ENCODE measurements at regions not wholly inside any gene's neighbourhood (a gene's known extent, or its start where the extent isn't known, plus 50 kb on each side); places are given as distances from the start of the nearest gene placed in this dataset.

- H3K4me3 Mint-ChIP-seq: no peak overlapping the region
- no peaks in the 10 kb centered on the region for H3K36me3 Mint-ChIP-seq (ENCODE audit: low read depth)
- no peak for DNase-seq (ENCODE audit: low spot score)
Measured at GRCh38 chr1:189424746-189425331, 1052.8 kb downstream of the BRINP3 start.

More at GRCh38 chr1:189424746-189425331, 1052.8 kb downstream of the BRINP3 start:
- Histone ChIP-seq H3K4me3 (no peak overlapping the region), H2AFZ (no peak overlapping the region), H3K27me3 (ENCODE audit: insufficient read depth) (no peaks in the 10 kb centered on the region), H4K20me1 (replicated peaks; ENCODE audit: insufficient read depth) (no peaks in the 10 kb centered on the region), H3K4me1 (ENCODE audit: insufficient read depth) (no peaks in the 10 kb centered on the region), H3K9me2 (ENCODE audit: insufficient read depth) (no peaks in the 10 kb centered on the region), H3F3A (replicated peaks; ENCODE audit: low read depth) (no peaks in the 10 kb centered on the region), H3K4me2 (no peak overlapping the region), H3K27ac (ENCODE audit: low read depth) (no peak overlapping the region), H3K79me2 (replicated peaks; ENCODE audit: insufficient read depth) (no peaks in the 10 kb centered on the region), H3K36me3 (ENCODE audit: insufficient read depth) (no peaks in the 10 kb centered on the region)
- TF ChIP-seq, protein P1, sequence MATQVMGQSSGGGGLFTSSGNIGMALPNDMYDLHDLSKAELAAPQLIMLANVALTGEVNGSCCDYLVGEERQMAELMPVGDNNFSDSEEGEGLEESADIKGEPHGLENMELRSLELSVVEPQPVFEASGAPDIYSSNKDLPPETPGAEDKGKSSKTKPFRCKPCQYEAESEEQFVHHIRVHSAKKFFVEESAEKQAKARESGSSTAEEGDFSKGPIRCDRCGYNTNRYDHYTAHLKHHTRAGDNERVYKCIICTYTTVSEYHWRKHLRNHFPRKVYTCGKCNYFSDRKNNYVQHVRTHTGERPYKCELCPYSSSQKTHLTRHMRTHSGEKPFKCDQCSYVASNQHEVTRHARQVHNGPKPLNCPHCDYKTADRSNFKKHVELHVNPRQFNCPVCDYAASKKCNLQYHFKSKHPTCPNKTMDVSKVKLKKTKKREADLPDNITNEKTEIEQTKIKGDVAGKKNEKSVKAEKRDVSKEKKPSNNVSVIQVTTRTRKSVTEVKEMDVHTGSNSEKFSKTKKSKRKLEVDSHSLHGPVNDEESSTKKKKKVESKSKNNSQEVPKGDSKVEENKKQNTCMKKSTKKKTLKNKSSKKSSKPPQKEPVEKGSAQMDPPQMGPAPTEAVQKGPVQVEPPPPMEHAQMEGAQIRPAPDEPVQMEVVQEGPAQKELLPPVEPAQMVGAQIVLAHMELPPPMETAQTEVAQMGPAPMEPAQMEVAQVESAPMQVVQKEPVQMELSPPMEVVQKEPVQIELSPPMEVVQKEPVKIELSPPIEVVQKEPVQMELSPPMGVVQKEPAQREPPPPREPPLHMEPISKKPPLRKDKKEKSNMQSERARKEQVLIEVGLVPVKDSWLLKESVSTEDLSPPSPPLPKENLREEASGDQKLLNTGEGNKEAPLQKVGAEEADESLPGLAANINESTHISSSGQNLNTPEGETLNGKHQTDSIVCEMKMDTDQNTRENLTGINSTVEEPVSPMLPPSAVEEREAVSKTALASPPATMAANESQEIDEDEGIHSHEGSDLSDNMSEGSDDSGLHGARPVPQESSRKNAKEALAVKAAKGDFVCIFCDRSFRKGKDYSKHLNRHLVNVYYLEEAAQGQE (IDR thresholded peaks at IDR 0.05; ENCODE audit: unreplicated experiment): no peak
- TF ChIP-seq CREB1 (CRISPR knock-in tag; IDR thresholded peaks at IDR 0.05; ENCODE audit: low read depth) (no peak), ZNF114 (CRISPR knock-in tag; IDR thresholded peaks at IDR 0.05) (no peak), EZH2 (IDR thresholded peaks at IDR 0.05; ENCODE audit: low read depth, unreplicated experiment) (no peak), POLR2AphosphoS5 (IDR thresholded peaks at IDR 0.05; ENCODE audit: low read depth) (no peak), EZH2phosphoT487 (IDR thresholded peaks at IDR 0.05; ENCODE audit: unreplicated experiment) (no peak), CTCF (conservative IDR thresholded peaks at IDR 0.05; ENCODE audit: low read depth in 2 of 2) (no peak), ZNF462 (CRISPR knock-in tag; IDR thresholded peaks at IDR 0.05) (no peak), JUNB (IDR thresholded peaks at IDR 0.05; ENCODE audit: unreplicated experiment) (no peak), ZNF331 (CRISPR knock-in tag; IDR thresholded peaks at IDR 0.05; ENCODE audit: low read depth) (no peak), NANOG (IDR thresholded peaks at IDR 0.05; ENCODE audit: borderline replicate concordance) (no peak), STAT1 (IDR thresholded peaks at IDR 0.05; ENCODE audit: unreplicated experiment) (no peak)
- TF ChIP-seq, protein P2, sequence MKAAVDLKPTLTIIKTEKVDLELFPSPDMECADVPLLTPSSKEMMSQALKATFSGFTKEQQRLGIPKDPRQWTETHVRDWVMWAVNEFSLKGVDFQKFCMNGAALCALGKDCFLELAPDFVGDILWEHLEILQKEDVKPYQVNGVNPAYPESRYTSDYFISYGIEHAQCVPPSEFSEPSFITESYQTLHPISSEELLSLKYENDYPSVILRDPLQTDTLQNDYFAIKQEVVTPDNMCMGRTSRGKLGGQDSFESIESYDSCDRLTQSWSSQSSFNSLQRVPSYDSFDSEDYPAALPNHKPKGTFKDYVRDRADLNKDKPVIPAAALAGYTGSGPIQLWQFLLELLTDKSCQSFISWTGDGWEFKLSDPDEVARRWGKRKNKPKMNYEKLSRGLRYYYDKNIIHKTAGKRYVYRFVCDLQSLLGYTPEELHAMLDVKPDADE (IDR thresholded peaks at IDR 0.05): no peak
- no peak for ATAC-seq
- no peaks in the 10 kb centered on the region for H3K4me1 Mint-ChIP-seq
- no peak overlapping the region for H3K27ac Mint-ChIP-seq
- no peaks in the 10 kb centered on the region for H3K9me3 Mint-ChIP-seq
- H3K27me3 Mint-ChIP-seq (ENCODE audit: insufficient read depth, low read depth, poor library complexity): no peaks in the 10 kb centered on the region

Measured in GM23338 (cell line).